Head of caudate nucleus (tissue), 42 donors: ENCODE measurements at regions not wholly inside any gene's neighbourhood (a gene's known extent, or its start where the extent isn't known, plus 50 kb on each side); places are given as distances from the start of the nearest gene placed in this dataset.

Experiments used
- DNase-seq, 42 donors: peaks; one replicate each; pipeline versions ENCODE4 v3.0.0 to v3.0.0-alpha.2; 2020 to 2021; ENCODE audit warnings: mixed read lengths in 7 of 42
- intact Hi-C: fragments of 100-400 bp; cut with DNase I; formaldehyde crosslinking; loops from one replicate; pipeline ENCODE4 v1.15.0; 2022

- intact Hi-C loops = no loop called here
- peak in 27 of 42 donors; percentile 4 to 69 (median 40) for DNase-seq
Measured at GRCh38 chr16:82329504-82330192, 159.6 kb upstream of the MPHOSPH6 start.

GRCh38 chr16:82328881-82329469, 159.0 kb upstream of the MPHOSPH6 start:
- intact Hi-C loops = no loop called here
- DNase-seq = peak in 3 of 42 donors; percentile 3 to 21 (median 9)

DNA sequence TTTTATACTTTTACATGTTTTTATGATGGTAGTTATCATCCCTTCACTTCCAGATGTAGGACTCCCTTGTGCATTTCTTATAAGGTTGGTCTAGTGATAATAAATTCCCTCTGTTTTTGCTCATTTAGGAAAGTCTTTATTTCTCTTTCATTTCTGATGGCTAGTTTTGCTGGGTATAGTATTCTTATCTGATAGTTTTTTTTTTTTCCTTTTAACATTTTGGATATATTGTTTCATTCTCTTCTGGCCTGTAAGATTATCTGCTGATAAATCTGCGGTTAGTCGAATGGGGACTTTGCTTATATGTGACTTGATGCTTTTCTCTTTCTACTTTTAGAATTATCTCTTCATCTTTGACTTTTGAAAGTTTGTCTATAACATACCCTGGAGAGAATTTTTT, 153.1 kb upstream of the MPHOSPH6 start:
- intact Hi-C loops = no loop called here
- DNase-seq = no peak

GRCh38 chr16:82322177-82322576, 152.2 kb upstream of the MPHOSPH6 start:
- intact Hi-C loops = no loop called here
- DNase-seq = no peak

GRCh38 chr16:82319038-82319437, 149.0 kb upstream of the MPHOSPH6 start:
- intact Hi-C loops = no loop called here
- no peak for DNase-seq

DNA sequence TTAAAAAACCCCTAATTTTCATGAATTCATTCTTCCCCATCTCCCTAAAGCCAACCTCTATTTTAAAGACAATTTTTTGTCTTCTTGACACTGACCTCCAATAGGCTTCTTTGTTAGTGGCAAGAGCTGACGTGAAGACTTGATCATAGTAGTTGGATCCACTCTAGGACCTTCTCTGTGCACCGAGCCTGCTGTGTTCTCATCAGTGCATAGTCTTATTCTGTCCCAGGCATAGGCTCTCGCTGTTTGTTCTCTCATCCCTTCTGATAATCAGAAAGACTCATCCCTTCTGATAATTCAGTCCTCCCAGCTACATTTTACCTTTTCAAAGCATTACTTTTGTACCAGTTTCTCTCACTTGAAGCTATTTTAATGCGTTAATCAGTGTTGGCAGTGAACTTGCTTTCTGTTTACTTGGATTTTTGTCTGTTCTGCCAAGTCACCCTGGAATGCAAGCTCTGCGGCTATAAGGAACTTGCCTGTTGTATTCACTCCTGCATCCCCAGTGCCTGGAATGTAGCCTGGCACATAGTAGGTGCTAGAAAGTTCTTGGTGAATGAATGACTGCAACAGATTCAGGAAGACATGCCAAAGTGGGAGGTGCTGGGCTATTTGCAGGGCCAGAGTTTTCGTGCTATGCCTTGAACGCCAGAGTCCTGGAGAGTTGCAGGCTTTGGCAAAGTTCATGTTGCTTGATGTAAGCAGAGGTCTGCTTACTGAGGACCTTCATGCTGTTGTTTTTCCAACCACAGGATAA, 147.6 kb upstream of the MPHOSPH6 start:
- intact Hi-C loops = no loop called here
- DNase-seq = no peak

- intact Hi-C loops = no loop called here
- no peak for DNase-seq
Measured at GRCh38 chr16:82313754-82314153, 143.7 kb upstream of the MPHOSPH6 start.

DNA sequence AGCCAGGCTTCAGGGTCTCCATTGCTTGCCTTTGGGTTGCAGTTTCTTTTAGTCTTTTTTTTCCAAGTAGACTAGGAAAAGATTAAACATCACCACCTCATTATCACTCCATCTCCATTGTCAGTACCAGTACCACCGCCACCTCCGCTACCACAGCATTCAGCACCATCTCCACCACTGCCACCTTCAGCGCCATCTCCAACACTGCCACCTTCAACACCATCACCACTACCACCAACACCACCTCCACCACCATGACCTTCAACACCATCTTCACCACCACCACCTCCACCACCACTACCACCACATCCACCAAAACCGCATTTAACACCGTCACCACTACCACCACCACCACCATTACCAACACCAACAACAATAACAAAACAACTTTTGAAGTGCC, 141.5 kb upstream of the MPHOSPH6 start:
- intact Hi-C loops = no loop called here
- DNase-seq = no peak

GRCh38 chr16:82302042-82302727, 132.2 kb upstream of the MPHOSPH6 start:
- intact Hi-C loops = no loop called here
- DNase-seq = peak in 25 of 42 donors; percentile 2 to 54 (median 16)

DNA sequence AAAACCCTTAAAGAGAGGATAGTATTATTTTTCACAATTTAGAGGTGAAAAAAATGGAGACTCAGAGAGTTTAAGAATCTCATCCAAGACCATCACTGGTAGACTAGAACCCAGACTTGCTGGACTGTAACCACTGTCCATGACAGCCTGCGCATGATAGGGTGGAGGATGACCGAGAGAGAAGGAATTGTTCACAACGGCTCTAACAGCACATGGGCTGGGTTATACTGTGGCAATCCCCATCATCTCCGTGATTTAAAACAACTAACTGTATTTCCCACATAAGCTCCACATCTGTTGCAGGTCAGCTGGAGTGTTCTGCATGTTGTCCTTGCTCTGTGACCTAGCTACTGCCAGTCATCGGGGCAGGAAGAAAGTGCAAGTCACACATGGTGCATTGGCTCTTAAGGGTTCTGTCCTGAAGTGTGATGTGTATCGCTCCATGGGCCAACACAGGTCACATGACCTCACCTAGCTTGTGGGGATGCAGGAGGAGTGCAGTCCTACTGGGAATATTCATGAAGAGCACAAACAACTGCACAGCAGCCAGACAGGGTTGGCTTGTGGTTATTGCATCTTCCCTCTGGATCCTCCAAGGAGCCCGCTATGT, 131.2 kb upstream of the MPHOSPH6 start:
- DNase-seq = no peak
- intact Hi-C loops = no loop called here

- intact Hi-C loops = no loop called here
Measured at GRCh38 chr16:82300374-82300951, 130.4 kb upstream of the MPHOSPH6 start.

GRCh38 chr16:82298472-82298871, 128.4 kb upstream of the MPHOSPH6 start:
- no peak for DNase-seq
- intact Hi-C loops = no loop called here

More at GRCh38 chr16:82300374-82300951, 130.4 kb upstream of the MPHOSPH6 start:
- DNase-seq = no peak

DNA sequence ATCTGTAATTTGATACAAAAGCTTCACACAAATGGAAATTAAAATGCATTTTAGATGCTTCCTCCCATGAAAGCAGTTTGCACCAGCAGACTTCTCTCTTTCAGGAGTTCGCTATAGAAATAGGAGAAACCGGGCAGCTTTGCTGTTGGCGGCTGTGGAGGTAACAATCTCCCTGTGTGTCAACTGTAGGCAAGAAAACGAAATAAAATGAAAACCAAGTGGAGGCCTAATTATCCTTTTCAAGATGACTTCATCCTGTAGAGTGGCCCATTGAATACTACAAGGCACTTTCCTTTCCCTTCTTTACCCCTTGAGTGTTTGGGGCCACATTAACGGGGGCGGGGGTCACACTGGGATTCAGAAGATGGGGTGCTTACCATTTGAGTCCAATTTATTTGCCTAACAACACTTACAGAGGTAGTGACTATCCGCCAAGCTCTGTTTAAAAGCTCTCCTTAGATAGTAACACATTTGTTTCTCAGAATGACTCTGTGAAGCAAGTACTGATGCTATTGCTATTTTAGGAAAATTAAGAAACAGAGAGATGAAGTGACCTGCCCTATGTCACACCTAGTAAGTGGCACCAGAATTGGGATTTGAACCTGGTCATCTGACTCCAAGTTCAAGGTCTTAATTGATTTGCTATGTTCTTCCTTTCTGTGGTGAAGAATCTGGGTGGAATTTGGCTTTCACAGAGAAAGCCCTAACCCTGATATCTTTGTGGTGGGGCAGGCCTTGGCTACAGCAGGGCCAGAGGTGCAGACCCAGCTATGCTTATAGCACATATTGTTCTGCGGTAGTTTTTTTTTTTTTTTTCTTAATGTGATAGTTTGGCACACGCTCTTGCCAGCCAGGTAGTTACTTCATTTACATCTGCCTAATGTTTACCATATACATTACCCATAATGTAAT, 125.5 kb upstream of the MPHOSPH6 start:
- intact Hi-C loops = no loop called here
- DNase-seq = no peak

GRCh38 chr16:82293671-82294070, 123.6 kb upstream of the MPHOSPH6 start:
- intact Hi-C loops = no loop called here

GRCh38 chr16:82287937-82288336, 117.9 kb upstream of the MPHOSPH6 start:
- no peak for DNase-seq
- intact Hi-C loops = no loop called here

More at GRCh38 chr16:82293671-82294070, 123.6 kb upstream of the MPHOSPH6 start:
- DNase-seq = no peak

DNA sequence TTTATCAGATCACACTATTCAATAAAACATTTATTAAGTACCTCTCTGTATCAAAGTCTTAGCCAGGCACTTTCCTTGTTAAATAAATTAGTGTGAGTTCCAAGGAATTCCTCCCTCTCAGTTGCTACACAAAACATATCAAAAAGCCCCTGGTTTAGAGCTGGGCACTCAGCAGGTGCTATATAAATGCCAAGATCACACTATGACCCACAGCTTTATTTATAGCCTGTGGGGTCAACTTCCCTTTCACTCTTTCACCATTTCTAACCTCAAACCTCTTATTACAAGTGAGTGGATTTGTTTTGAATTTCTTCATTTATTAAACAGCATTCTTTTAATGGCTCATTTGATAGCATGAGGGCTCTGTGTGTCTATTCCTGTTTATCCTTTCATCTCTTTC, 112.6 kb upstream of the MPHOSPH6 start:
- intact Hi-C loops = no loop called here
- no peak for DNase-seq

DNA sequence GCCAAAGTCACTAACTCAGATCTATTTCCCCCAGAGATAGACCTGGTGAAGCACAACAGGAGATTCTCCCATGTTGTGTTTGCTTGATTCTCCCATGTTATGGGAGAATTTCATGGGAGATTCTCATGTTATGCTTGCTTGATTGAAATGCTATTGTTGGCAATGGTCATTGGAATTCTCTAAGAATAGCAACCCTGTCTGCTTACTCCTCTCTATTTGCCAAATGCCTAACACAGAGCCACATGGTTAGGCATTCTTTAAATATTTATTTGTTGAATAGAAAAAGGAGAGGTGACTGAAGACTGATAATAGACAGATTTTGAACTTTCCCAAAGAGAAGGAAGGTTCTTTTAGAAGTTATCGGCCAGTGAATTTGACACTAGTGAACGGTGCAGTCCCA, 111.5 kb upstream of the MPHOSPH6 start:
- intact Hi-C loops = no loop called here
- DNase-seq = no peak

DNA sequence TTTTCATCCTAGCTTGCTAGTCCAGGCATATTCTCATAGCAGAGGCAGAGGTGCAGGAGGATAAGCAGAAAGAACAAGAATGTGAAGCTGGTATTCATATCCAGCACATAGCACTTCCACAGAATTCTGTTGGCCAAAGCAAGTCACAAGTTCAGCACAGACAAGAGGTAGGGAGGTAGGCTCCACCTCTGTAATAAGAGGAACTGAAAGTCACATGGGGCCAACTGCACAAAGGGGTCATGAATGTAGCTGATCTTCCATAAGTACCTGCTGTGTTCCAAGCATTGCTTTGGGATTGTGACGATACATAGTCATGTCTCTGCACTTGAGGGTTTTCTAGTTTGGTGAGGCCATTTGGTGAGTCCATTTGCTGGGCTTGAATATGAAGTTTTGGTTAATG, 110.8 kb upstream of the MPHOSPH6 start:
- intact Hi-C loops = no loop called here
- DNase-seq = no peak
